HCT116 (cell line): ENCODE measurements at regions not wholly inside any gene's neighbourhood (a gene's known extent, or its start where the extent isn't known, plus 50 kb on each side); places are given as distances from the start of the nearest gene placed in this dataset.

ENCODE experiments used
- ATAC-seq: fragments of 200-7000 bp; cut with Tn5 transposase; 2 replicates; pipeline ENCODE4 v1.9.1; 2020; ENCODE audit warnings: mild to moderate bottlenecking, moderate library complexity
- BruUV-seq: library from RNA; stranded (reverse); fragments of 400-500 nt; replicated peaks from 2 replicates; lab custom pipeline; 2021; lab: Mats Ljungman, UMichigan
- CTCF ChIA-PET: fragments of 300-600 bp; sonication (Branson Sonifier 250); formaldehyde crosslinking; loops from one replicate; lab custom pipeline; 2021; ENCODE audit warnings: antibody characterized with exemption; lab: Charles Lee
- POLR2A ChIA-PET: fragments of 300-600, 350-600 bp; sonication (Branson Sonifier 250); formaldehyde crosslinking; loops from one replicate; lab custom pipeline; 2021; ENCODE audit warnings: antibody characterized with exemption; lab: Charles Lee
- RAD21 ChIA-PET, 2 experiments: fragments of 300-600 bp; sonication (Branson Sonifier 250); formaldehyde crosslinking; loops; one replicate each; lab custom pipeline; 2023; ENCODE audit warnings: low total read pairs in 2 of 2; ENCODE audit not compliant: uncharacterized antibody in 2 of 2, unreplicated experiment in 2 of 2, low non-redundant PET in 1 of 2; lab: Charles Lee
- DNase-seq: peaks from one replicate; pipeline ENCODE4 v3.0.0-alpha.2; 2010; ENCODE audit warnings: low read depth, low spot score
- H2AFZ ChIP-seq: fragments of 200-600 bp; shearing (Covaris generic), sonication (generic); 2 replicates; pipeline ENCODE4 v1.6.1; 2017; ENCODE audit warnings: low read depth, mixed run types, mixed read lengths, antibody characterized with exemption, low read length; ENCODE audit not compliant: poor library complexity, severe bottlenecking
- H3K27ac ChIP-seq: 2 replicates; pipeline ENCODE4 v1.5.1; 2012; ENCODE audit warnings: low read depth, low read length
- H3K27me3 ChIP-seq: fragments of 200-600 bp; sonication (generic); 2 replicates; pipeline ENCODE4 v1.6.1; 2016; ENCODE audit warnings: mixed run types, low read length, mixed read lengths; ENCODE audit not compliant: insufficient read depth
- H3K36me3 ChIP-seq, 2 experiments: fragments of 200-500 bp in 1 of 2; fragments of 200-600 bp in 1 of 2; sonication (Bioruptor generic) in 1 of 2; sonication (generic) in 1 of 2; 2 replicates each; pipeline versions ENCODE4 v1.5.1 to v1.6.1; 2014 to 2016; ENCODE audit warnings: low read length in 2 of 2, inconsistent platforms in 1 of 2, mixed read lengths in 1 of 2, mixed run types in 1 of 2; ENCODE audit not compliant: insufficient read depth in 2 of 2, control insufficient read depth in 1 of 2
- H3K4me1 ChIP-seq, 2 experiments: fragments of 200-600 bp in 1 of 2; sonication (generic) in 1 of 2; 2 replicates each; pipeline versions ENCODE4 v1.5.1 to v1.6.1; 2012 to 2017; ENCODE audit warnings: low read length in 2 of 2, inconsistent platforms in 1 of 2, mild to moderate bottlenecking in 1 of 2, mixed read lengths in 1 of 2, mixed run types in 1 of 2, moderate library complexity in 1 of 2; ENCODE audit not compliant: insufficient read depth in 2 of 2, control insufficient read depth in 1 of 2
- H3K4me2 ChIP-seq: fragments of 200-600 bp; sonication (generic); 2 replicates; pipeline ENCODE4 v1.6.1; 2017; ENCODE audit warnings: mixed run types, low read length, mixed read lengths
- H3K4me3 ChIP-seq, 2 experiments: fragments of 200-600 bp in 1 of 2; sonication (generic) in 1 of 2; replicated peaks in 1 of 2; 2 replicates each; pipeline ENCODE4 v1.5.1; 2011 to 2016; ENCODE audit warnings: low read length in 2 of 2, control low read depth in 1 of 2, low read depth in 1 of 2, mild to moderate bottlenecking in 1 of 2, mixed read lengths in 1 of 2, mixed run types in 1 of 2
- H3K79me2 ChIP-seq: fragments of 200-600 bp; sonication (generic); 2 replicates; pipeline ENCODE4 v1.6.1; 2017; ENCODE audit warnings: mild to moderate bottlenecking, mixed run types, low read length, moderate library complexity, mixed read lengths; ENCODE audit not compliant: insufficient read depth
- H3K9ac ChIP-seq: fragments of 200-600 bp; sonication (generic); 2 replicates; pipeline ENCODE4 v1.6.1; 2016; ENCODE audit warnings: low read length, mixed read lengths
- H3K9me2 ChIP-seq: fragments of 200-600 bp; sonication (generic), shearing (Covaris generic); 2 replicates; pipeline ENCODE4 v1.6.1; 2017; ENCODE audit warnings: mixed run types, mild to moderate bottlenecking, moderate library complexity; ENCODE audit not compliant: insufficient read depth
- H3K9me3 ChIP-seq, 2 experiments: fragments of 200-500 bp in 1 of 2; fragments of 200-600 bp in 1 of 2; sonication (Bioruptor generic) in 1 of 2; sonication (generic) in 1 of 2; 2 replicates each; pipeline ENCODE4 v1.6.1; 2014 to 2017; ENCODE audit warnings: low read length in 2 of 2, mixed read lengths in 2 of 2, inconsistent platforms in 1 of 2, low read depth in 1 of 2, mild to moderate bottlenecking in 1 of 2, mixed run types in 1 of 2, moderate library complexity in 1 of 2; ENCODE audit not compliant: control insufficient read depth in 1 of 2, insufficient read depth in 1 of 2
- H4K20me1 ChIP-seq: fragments of 200-600 bp; sonication (generic), shearing (Covaris generic); 2 replicates; pipeline ENCODE4 v1.6.1; 2017; ENCODE audit warnings: mixed run types, mild to moderate bottlenecking, moderate library complexity; ENCODE audit not compliant: insufficient read depth
- CBX3 ChIP-seq: IDR thresholded peaks from 2 replicates; pipeline ENCODE4 v1.6.1; 2012; ENCODE audit warnings: low read depth
- CTCF ChIP-seq, 3 experiments: fragments of 200-600 bp in 1 of 3; sonication (generic) in 1 of 3; IDR thresholded peaks in 2 of 3; conservative IDR thresholded peaks in 1 of 3; 2 replicates each; pipeline ENCODE4 v1.5.1; 2012 to 2017; ENCODE audit warnings: low read depth in 2 of 3, low read length in 2 of 3, antibody characterized with exemption in 1 of 3, borderline replicate concordance in 1 of 3, control low read depth in 1 of 3, mild to moderate bottlenecking in 1 of 3, mixed read lengths in 1 of 3, mixed run types in 1 of 3, moderate library complexity in 1 of 3; ENCODE audit not compliant: insufficient read depth in 1 of 3
- EGR1 ChIP-seq: IDR thresholded peaks from 2 replicates; pipeline ENCODE4 v1.6.1; 2012; ENCODE audit warnings: low read depth
- ELF1 ChIP-seq: IDR thresholded peaks from 2 replicates; pipeline ENCODE4 v1.6.1; 2012; ENCODE audit warnings: low read depth, borderline replicate concordance
- EZH2phosphoT487 ChIP-seq: fragments of 200-600 bp; IDR thresholded peaks from 2 replicates; pipeline ENCODE4 v1.6.1; 2018; ENCODE audit warnings: antibody characterized with exemption, borderline replicate concordance
- FOSL1 ChIP-seq: IDR thresholded peaks from 2 replicates; pipeline ENCODE4 v1.6.1; 2012; ENCODE audit warnings: low read depth
- MAX ChIP-seq: IDR thresholded peaks from 2 replicates; pipeline ENCODE4 v1.6.1; 2012
- POLR2AphosphoS5 ChIP-seq: IDR thresholded peaks from 2 replicates; pipeline ENCODE4 v1.6.1; 2011; ENCODE audit warnings: mild to moderate bottlenecking, low read depth, low read length, moderate library complexity
- SIN3A ChIP-seq: IDR thresholded peaks from 2 replicates; pipeline ENCODE4 v1.6.1; 2012; ENCODE audit warnings: low read depth
- SP1 ChIP-seq: IDR thresholded peaks from 2 replicates; pipeline ENCODE4 v1.6.1; 2012; ENCODE audit warnings: low read depth
- TCF7L2 ChIP-seq: IDR thresholded peaks from 2 replicates; pipeline ENCODE4 v1.7.0; 2011; ENCODE audit warnings: borderline replicate concordance, inconsistent platforms; ENCODE audit not compliant: insufficient read depth, insufficient read length; ENCODE audit errors: extremely low read depth
- YY1 ChIP-seq: IDR thresholded peaks from 2 replicates; pipeline ENCODE4 v1.6.1; 2011; ENCODE audit warnings: low read length, low read depth, moderate library complexity, mild to moderate bottlenecking; ENCODE audit not compliant: insufficient replicate concordance; ENCODE audit errors: extremely low read depth
- ZFX ChIP-seq: fragments of 450-650 bp; IDR thresholded peaks from 2 replicates; pipeline ENCODE4 v1.6.1; 2017
- intact Hi-C: fragments of 100-400 bp; cut with micrococcal nuclease; formaldehyde crosslinking; loops from 2 replicates; pipeline ENCODE4 v1.10.0; 2022
- TF ChIP-seq, protein P1 (sequence below): IDR thresholded peaks from 2 replicates; pipeline ENCODE4 v1.6.1; 2012
- TF ChIP-seq, protein P2 (sequence below): IDR thresholded peaks from 2 replicates; pipeline ENCODE4 v1.6.1; 2011; ENCODE audit warnings: mild to moderate bottlenecking, low read length, moderate library complexity; ENCODE audit not compliant: insufficient replicate concordance; ENCODE audit errors: extremely low read depth

GRCh38 chr6:109901976-109902375 lies 76.1 kb upstream of the GPR6 start:
- BruUV-seq, result no TSS peak
- no peaks in the 10 kb centered on the region for H3K9me3 ChIP-seq
- peaks cover 0 to 13% of the 10 kb centered on the region in 2 experiments; a peak in 1 of 4 replicates for H3K4me1 ChIP-seq
- H2AFZ ChIP-seq, result no peak overlapping the region
- TF ChIP-seq FOSL1, result no peak
- TF ChIP-seq, protein P1, sequence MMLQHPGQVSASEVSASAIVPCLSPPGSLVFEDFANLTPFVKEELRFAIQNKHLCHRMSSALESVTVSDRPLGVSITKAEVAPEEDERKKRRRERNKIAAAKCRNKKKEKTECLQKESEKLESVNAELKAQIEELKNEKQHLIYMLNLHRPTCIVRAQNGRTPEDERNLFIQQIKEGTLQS, result no peak
- TF ChIP-seq ZFX, result no peak
- no peak for TF ChIP-seq EZH2phosphoT487
- no peak for TF ChIP-seq CBX3
- TF ChIP-seq SIN3A, result no peak
- TF ChIP-seq YY1, result no peak
- no peak for TF ChIP-seq TCF7L2
- TF ChIP-seq, protein P2, sequence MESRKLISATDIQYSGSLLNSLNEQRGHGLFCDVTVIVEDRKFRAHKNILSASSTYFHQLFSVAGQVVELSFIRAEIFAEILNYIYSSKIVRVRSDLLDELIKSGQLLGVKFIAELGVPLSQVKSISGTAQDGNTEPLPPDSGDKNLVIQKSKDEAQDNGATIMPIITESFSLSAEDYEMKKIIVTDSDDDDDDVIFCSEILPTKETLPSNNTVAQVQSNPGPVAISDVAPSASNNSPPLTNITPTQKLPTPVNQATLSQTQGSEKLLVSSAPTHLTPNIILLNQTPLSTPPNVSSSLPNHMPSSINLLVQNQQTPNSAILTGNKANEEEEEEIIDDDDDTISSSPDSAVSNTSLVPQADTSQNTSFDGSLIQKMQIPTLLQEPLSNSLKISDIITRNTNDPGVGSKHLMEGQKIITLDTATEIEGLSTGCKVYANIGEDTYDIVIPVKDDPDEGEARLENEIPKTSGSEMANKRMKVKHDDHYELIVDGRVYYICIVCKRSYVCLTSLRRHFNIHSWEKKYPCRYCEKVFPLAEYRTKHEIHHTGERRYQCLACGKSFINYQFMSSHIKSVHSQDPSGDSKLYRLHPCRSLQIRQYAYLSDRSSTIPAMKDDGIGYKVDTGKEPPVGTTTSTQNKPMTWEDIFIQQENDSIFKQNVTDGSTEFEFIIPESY, result no peak
- no peak for TF ChIP-seq CTCF (IDR thresholded peaks at IDR 0.05 in 2 of 3, conservative IDR thresholded peaks at IDR 0.05 in 1 of 3; ENCODE audit: borderline replicate concordance in 1 of 3, insufficient read depth in 1 of 3, low read depth in 2 of 3, low read length in 2 of 3)
- TF ChIP-seq POLR2AphosphoS5, result no peak
- no peak for TF ChIP-seq MAX
- TF ChIP-seq SP1, result no peak
- TF ChIP-seq EGR1, result no peak
- TF ChIP-seq ELF1, result no peak
- TF ChIP-seq, all 23 proteins: peak for 0
- ATAC-seq, result no peak
- RAD21 ChIA-PET, result no interaction called here
- H3K27ac ChIP-seq, result no peak overlapping the region
- no peaks in the 10 kb centered on the region for H3K27me3 ChIP-seq
- DNase-seq, result no peak
- CTCF ChIA-PET, result no interaction called here
- H3K4me3 ChIP-seq, result no peak overlapping the region
- no peaks in the 10 kb centered on the region for H3K36me3 ChIP-seq
- POLR2A ChIA-PET, result no interaction called here
- no peaks in the 10 kb centered on the region for H3K9me2 ChIP-seq
- intact Hi-C loops, result no loop called here
- H3K4me2 ChIP-seq, result no peak overlapping the region
- H3K9ac ChIP-seq, result no peak overlapping the region
- no peaks in the 10 kb centered on the region for H3K79me2 ChIP-seq
- no peaks in the 10 kb centered on the region for H4K20me1 ChIP-seq
